HepG2 (cell line): ENCODE measurements at regions not wholly inside any gene's neighbourhood (a gene's known extent, or its start where the extent isn't known, plus 50 kb on each side); places are given as distances from the start of the nearest gene placed in this dataset.

Experiments
- ATF1 ChIP-seq: IDR thresholded peaks from 2 replicates; pipeline ENCODE4 v1.6.1; 2016; ENCODE audit warnings: mild to moderate bottlenecking, control low read depth
- CBX1 ChIP-seq: IDR thresholded peaks from one replicate; pipeline ENCODE4 v1.6.1; 2016; ENCODE audit warnings: antibody characterized with exemption, low read depth
- CTCF ChIP-seq: sonication (generic); formaldehyde crosslinking; IDR thresholded peaks from 2 replicates; pipeline ENCODE4 v1.5.0; 2020; ENCODE audit warnings: mild to moderate bottlenecking, missing genetic modification reagents, moderate library complexity
- NAIF1 ChIP-seq: sonication (generic); formaldehyde crosslinking; IDR thresholded peaks from 2 replicates; pipeline ENCODE4 v1.5.0; 2020; ENCODE audit warnings: mild to moderate bottlenecking, missing genetic modification reagents, borderline replicate concordance
- NFYB ChIP-seq: sonication (generic); formaldehyde crosslinking; IDR thresholded peaks from 2 replicates; pipeline ENCODE4 v1.4.0; 2020; ENCODE audit warnings: missing genetic modification reagents
- NR2C2 ChIP-seq: sonication (generic); formaldehyde crosslinking; IDR thresholded peaks from 2 replicates; pipeline ENCODE4 v1.4.0; 2020; ENCODE audit warnings: missing genetic modification reagents, mild to moderate bottlenecking, moderate library complexity, borderline replicate concordance
- RAD21 ChIP-seq: fragments of 450-650 bp; formaldehyde crosslinking; IDR thresholded peaks from 2 replicates; pipeline ENCODE4 v1.5.0; 2020; ENCODE audit warnings: mild to moderate bottlenecking
- SMC3 ChIP-seq: IDR thresholded peaks from 2 replicates; pipeline ENCODE4 v1.6.1; 2011; ENCODE audit warnings: low read length, improper control_type of control experiment
- ZNF317 ChIP-seq: sonication (generic); formaldehyde crosslinking; IDR thresholded peaks from 2 replicates; pipeline ENCODE4 v1.5.0; 2020; ENCODE audit warnings: mild to moderate bottlenecking, missing genetic modification reagents
- TF ChIP-seq, protein P1 (sequence below): IDR thresholded peaks from 2 replicates; pipeline ENCODE4 v1.6.1; 2016

- TF ChIP-seq ZNF317 (CRISPR knock-in tag) (no peak), ATF1 (CRISPR knock-in tag) (no peak), CTCF (CRISPR knock-in tag) (no peak), NFYB (CRISPR knock-in tag) (no peak), NR2C2 (CRISPR knock-in tag) (no peak), RAD21 (CRISPR knock-in tag) (no peak), CBX1 (no peak), NAIF1 (no peak), SMC3 (no peak)
- TF ChIP-seq, protein P1, sequence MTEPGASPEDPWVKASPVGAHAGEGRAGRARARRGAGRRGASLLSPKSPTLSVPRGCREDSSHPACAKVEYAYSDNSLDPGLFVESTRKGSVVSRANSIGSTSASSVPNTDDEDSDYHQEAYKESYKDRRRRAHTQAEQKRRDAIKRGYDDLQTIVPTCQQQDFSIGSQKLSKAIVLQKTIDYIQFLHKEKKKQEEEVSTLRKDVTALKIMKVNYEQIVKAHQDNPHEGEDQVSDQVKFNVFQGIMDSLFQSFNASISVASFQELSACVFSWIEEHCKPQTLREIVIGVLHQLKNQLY (CRISPR knock-in tag) = no peak
These were observed 181.5 kb downstream of the VAPA start for GRCh38 chr18:10095356-10095755.
